OCI-LY7 (cell line): ENCODE measurements at regions not wholly inside any gene's neighbourhood (a gene's known extent, or its start where the extent isn't known, plus 50 kb on each side); places are given as distances from the start of the nearest gene placed in this dataset.

ENCODE experiments used
- EZH2phosphoT487 ChIP-seq: fragments of 200-600 bp; sonication (generic); IDR thresholded peaks from 2 replicates; pipeline ENCODE4 v1.6.1; 2018; ENCODE audit warnings: low read depth, borderline replicate concordance, mild to moderate bottlenecking, mixed run types, antibody characterized with exemption, low read length, moderate library complexity, mixed read lengths
- TF ChIP-seq, protein P1 (sequence below): fragments of 200-600 bp; sonication (generic); conservative IDR thresholded peaks from 2 replicates; pipeline ENCODE4 v1.5.1; 2014; ENCODE audit warnings: mild to moderate bottlenecking, antibody characterized with exemption, low read length, moderate library complexity, mixed read lengths

DNA sequence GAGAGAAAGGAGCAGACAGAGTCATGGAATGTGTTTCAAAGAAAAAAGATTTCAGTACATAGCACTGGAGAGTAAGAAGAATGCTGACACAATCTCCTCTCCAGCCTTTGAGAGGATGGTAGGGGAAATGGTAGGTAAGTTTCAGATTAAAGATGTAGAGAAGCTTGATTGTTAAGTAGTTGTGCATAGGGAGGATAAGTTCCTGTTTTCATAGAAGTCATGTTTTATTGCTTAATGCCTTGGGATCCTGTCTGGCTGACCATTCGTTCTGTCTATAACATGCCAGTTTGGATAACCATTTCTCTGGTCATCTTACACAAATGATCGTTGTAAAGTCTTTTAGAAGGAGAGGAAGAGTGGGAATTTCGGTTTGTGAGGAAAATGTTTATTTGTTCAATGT lies 95.7 kb upstream of the IGSF10 start:
- TF ChIP-seq, protein P1, sequence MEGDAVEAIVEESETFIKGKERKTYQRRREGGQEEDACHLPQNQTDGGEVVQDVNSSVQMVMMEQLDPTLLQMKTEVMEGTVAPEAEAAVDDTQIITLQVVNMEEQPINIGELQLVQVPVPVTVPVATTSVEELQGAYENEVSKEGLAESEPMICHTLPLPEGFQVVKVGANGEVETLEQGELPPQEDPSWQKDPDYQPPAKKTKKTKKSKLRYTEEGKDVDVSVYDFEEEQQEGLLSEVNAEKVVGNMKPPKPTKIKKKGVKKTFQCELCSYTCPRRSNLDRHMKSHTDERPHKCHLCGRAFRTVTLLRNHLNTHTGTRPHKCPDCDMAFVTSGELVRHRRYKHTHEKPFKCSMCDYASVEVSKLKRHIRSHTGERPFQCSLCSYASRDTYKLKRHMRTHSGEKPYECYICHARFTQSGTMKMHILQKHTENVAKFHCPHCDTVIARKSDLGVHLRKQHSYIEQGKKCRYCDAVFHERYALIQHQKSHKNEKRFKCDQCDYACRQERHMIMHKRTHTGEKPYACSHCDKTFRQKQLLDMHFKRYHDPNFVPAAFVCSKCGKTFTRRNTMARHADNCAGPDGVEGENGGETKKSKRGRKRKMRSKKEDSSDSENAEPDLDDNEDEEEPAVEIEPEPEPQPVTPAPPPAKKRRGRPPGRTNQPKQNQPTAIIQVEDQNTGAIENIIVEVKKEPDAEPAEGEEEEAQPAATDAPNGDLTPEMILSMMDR = no peak
- no peak for TF ChIP-seq EZH2phosphoT487
